Transverse colon (tissue), 4 donors: ENCODE measurements at regions not wholly inside any gene's neighbourhood (a gene's known extent, or its start where the extent isn't known, plus 50 kb on each side); places are given as distances from the start of the nearest gene placed in this dataset.

Experiments
- DNase-seq: peaks from one replicate; pipeline ENCODE4 v3.0.0-alpha.2; 2019
- H3K27ac ChIP-seq, 4 donors: fragments of 200-600 bp; sonication (generic); 2 replicates each; pipeline ENCODE4 v1.5.1; 2016 to 2018; ENCODE audit warnings: inconsistent platforms in 4 of 4
- H3K27me3 ChIP-seq: fragments of 200-600 bp; sonication (generic); 2 replicates; pipeline ENCODE4 v1.5.1; 2017; ENCODE audit warnings: inconsistent platforms
- H3K36me3 ChIP-seq, 4 donors: fragments of 200-600 bp; sonication (generic); 2 replicates each; pipeline ENCODE4 v1.5.1; 2017 to 2019; ENCODE audit warnings: inconsistent platforms in 4 of 4
- H3K4me1 ChIP-seq, 4 donors: fragments of 200-600 bp; sonication (generic); 2 replicates each; pipeline ENCODE4 v1.5.1; 2017 to 2020; ENCODE audit warnings: inconsistent platforms in 4 of 4
- H3K4me3 ChIP-seq, 4 donors: fragments of 200-600 bp; sonication (generic); 1 replicate in 1 of 4; 2 replicates in 3 of 4; pipeline versions ENCODE4 v1.5.1 to v1.6.1; 2017 to 2019; ENCODE audit warnings: inconsistent platforms in 4 of 4
- H3K9me3 ChIP-seq, 2 donors: fragments of 200-600 bp; sonication (generic); 2 replicates each; pipeline ENCODE4 v1.5.1; 2017 to 2019; ENCODE audit warnings: inconsistent platforms in 2 of 2
- CTCF ChIP-seq, 5 experiments: fragments of 200-600 bp in 3 of 5; fragments of 450-650 bp in 2 of 5; sonication (generic) in 3 of 5; IDR thresholded peaks; 1 replicate in 2 of 5; 2 replicates in 3 of 5; pipeline ENCODE4 v1.5.1; 2016 to 2017; ENCODE audit warnings: antibody characterized with exemption in 5 of 5, inconsistent platforms in 3 of 5, mild to moderate bottlenecking in 2 of 5, moderate library complexity in 1 of 5
- EP300 ChIP-seq: sonication (generic); formaldehyde crosslinking; IDR thresholded peaks from one replicate; pipeline ENCODE4 v1.6.1; 2017; ENCODE audit warnings: antibody characterized with exemption, low read depth
- POLR2A ChIP-seq: fragments of 450-650 bp; IDR thresholded peaks from one replicate; pipeline ENCODE4 v1.6.1; 2016; ENCODE audit warnings: antibody characterized with exemption, mild to moderate bottlenecking, moderate library complexity
- POLR2AphosphoS5 ChIP-seq, 3 donors: sonication (generic); formaldehyde crosslinking; IDR thresholded peaks; one replicate each; pipeline ENCODE4 v1.6.1; 2016; ENCODE audit warnings: antibody characterized with exemption in 3 of 3
- WGBS, 2 donors: methylation state at CpG; one replicate each; pipeline ENCODE4 v1.1.5; 2018; ENCODE audit warnings: low coverage in 1 of 2; 5-methylcytosine and 5-hydroxymethylcytosine counted together
- in situ Hi-C, 4 donors: fragments of 200-750 bp; cut with MboI; loops; one replicate each; pipeline versions ENCODE4 v1.15.0 to v1.15.1; 2017; ENCODE audit warnings: low sequenced_read_pairs in 3 of 4, low pct_ligation_motif_present in 1 of 4, low pct_unique_long_range_greater_than_20kb in 1 of 4
- intact Hi-C: fragments of 100-400 bp; cut with DNase I; formaldehyde crosslinking; loops from one replicate; pipeline ENCODE4 v1.15.1; 2023; ENCODE audit warnings: low total_unique reads

- in situ Hi-C loops = loop anchor here in 3 of 4 donors (5.0 to 25.0 kb wide), 4 partner anchors 199 to 499 kb away; partner anchors contain the start of gene FOXC2 (in 2 of the 3)
Observed at GRCh38 chr16:87063543-87063942, 253.6 kb downstream of the C16orf95 start.

GRCh38 chr16:87064731-87065445 lies 252.3 kb downstream of the C16orf95 start:
- no peaks in the 10 kb centered on the region for H3K36me3 ChIP-seq
- in situ Hi-C loops (loop anchor here in 3 of 4 donors (5.0 to 25.0 kb wide), 4 partner anchors 197 to 500 kb away; partner anchors contain the start of gene FOXC2 (in 2 of the 3)), intact Hi-C loops (loop anchor here (5.0 kb wide), 1 partner anchor 508 kb away; the partner anchor contains the start of gene MTHFSD)
- 53 to 55% methylated on average over 16 to 18 of the region's 18 CpGs for WGBS, 2 donors
- no peaks in the 10 kb centered on the region for H3K9me3 ChIP-seq
- no peaks in the 10 kb centered on the region for H3K4me1 ChIP-seq
- H3K27ac ChIP-seq = no peak overlapping the region
- DNase-seq = no peak
- peaks cover 63% of the 10 kb centered on the region for H3K27me3 ChIP-seq
- no peak overlapping the region for H3K4me3 ChIP-seq
- no peak for TF ChIP-seq CTCF (IDR thresholded peaks at IDR 0.05)
- TF ChIP-seq EP300 = no peak
- no peak for TF ChIP-seq POLR2AphosphoS5 (IDR thresholded peaks at IDR 0.05)
- no peak for TF ChIP-seq POLR2A

More at GRCh38 chr16:87063543-87063942, 253.6 kb downstream of the C16orf95 start:
- H3K9me3 ChIP-seq = no peaks in the 10 kb centered on the region
- 74 to 93% methylated on average over 3 to 19 of the region's 19 CpGs for WGBS, 2 donors
- no peaks in the 10 kb centered on the region for H3K4me1 ChIP-seq
- no peak overlapping the region for H3K4me3 ChIP-seq
- no peak for DNase-seq
- H3K27me3 ChIP-seq = peaks cover 60% of the 10 kb centered on the region
- no peaks in the 10 kb centered on the region for H3K36me3 ChIP-seq
- intact Hi-C loops = no loop called here
- no peak overlapping the region for H3K27ac ChIP-seq
- TF ChIP-seq EP300 (no peak), CTCF (IDR thresholded peaks at IDR 0.05) (no peak), POLR2AphosphoS5 (IDR thresholded peaks at IDR 0.05) (no peak), POLR2A (no peak)

GRCh38 chr16:87065446-87066132 lies 251.6 kb downstream of the C16orf95 start:
- TF ChIP-seq EP300 (no peak), POLR2A (no peak), POLR2AphosphoS5 (IDR thresholded peaks at IDR 0.05) (no peak), CTCF (IDR thresholded peaks at IDR 0.05) (no peak)
- no peaks in the 10 kb centered on the region for H3K9me3 ChIP-seq
- 56 to 58% methylated on average over 13 to 14 of the region's 14 CpGs for WGBS, 2 donors
- peaks cover 68% of the 10 kb centered on the region for H3K27me3 ChIP-seq
- no peak overlapping the region for H3K4me3 ChIP-seq
- intact Hi-C loops = loop anchor here (5.0 kb wide), 1 partner anchor 508 kb away; the partner anchor contains the start of gene MTHFSD
- in situ Hi-C loops = loop anchor here in 2 of 4 donors (10.0 to 25.0 kb wide), 3 partner anchors 197 to 501 kb away; partner anchors contain the start of gene FOXC2 (in 1 of the 2)
- H3K4me1 ChIP-seq = no peaks in the 10 kb centered on the region
- H3K36me3 ChIP-seq = no peaks in the 10 kb centered on the region
- no peak overlapping the region for H3K27ac ChIP-seq
- no peak for DNase-seq
